ENCODE measurements at regions not wholly inside any gene's neighbourhood (a gene's known extent, or its start where the extent isn't known, plus 50 kb on each side); places are given as distances from the start of the nearest gene placed in this dataset.
"Not testable (repeated sequence)": the region's sequence is repeated elsewhere in the genome, so short reads cannot be mapped to it uniquely, and the experiment has no call there.

- no peak for DNase-seq
These were observed 168.0 kb downstream of the DKK1 start for GRCh38 chr10:52481986-52482555.

- no peak for DNase-seq
These were observed 169.5 kb downstream of the DKK1 start for GRCh38 chr10:52483587-52483986.

- DNase-seq, result no peak
These were observed 170.4 kb downstream of the DKK1 start for GRCh38 chr10:52484206-52485065.

GRCh38 chr10:52485462-52485861, 171.4 kb downstream of the DKK1 start:
- no peak for DNase-seq

GRCh38 chr10:52486840-52487611, 172.9 kb downstream of the DKK1 start:
- DNase-seq, result peak in 1 of 4 experiments; percentile 18

GRCh38 chr10:52488606-52489485, 174.8 kb downstream of the DKK1 start:
- peak in 3 of 4 experiments; percentile 23 to 61 (median 47) for DNase-seq

- no peak for DNase-seq
These were observed 177.3 kb downstream of the DKK1 start for GRCh38 chr10:52491246-52491995.

- DNase-seq, result no peak
These were observed 185.2 kb downstream of the DKK1 start for GRCh38 chr10:52499281-52499680.

- no peak for DNase-seq
These were observed 186.4 kb downstream of the DKK1 start for GRCh38 chr10:52500476-52500875.

- no peak for DNase-seq
These were observed 188.2 kb downstream of the DKK1 start for GRCh38 chr10:52502237-52502636.

- not testable (repeated sequence) for DNase-seq
These were observed 191.3 kb downstream of the DKK1 start for GRCh38 chr10:52505341-52505740.

- no peak for DNase-seq
These were observed 200.4 kb downstream of the DKK1 start for GRCh38 chr10:52514481-52514880.

- DNase-seq, result no peak
These were observed 202.9 kb downstream of the DKK1 start for GRCh38 chr10:52517012-52517411.

GRCh38 chr10:52523696-52524095, 209.6 kb downstream of the DKK1 start:
- DNase-seq, result no peak

GRCh38 chr10:52525761-52526160, 211.7 kb downstream of the DKK1 start:
- DNase-seq, result no peak

- no peak for DNase-seq
These were observed 212.3 kb downstream of the DKK1 start for GRCh38 chr10:52526251-52526823.

GRCh38 chr10:52532650-52533290, 218.7 kb downstream of the DKK1 start:
- no peak for DNase-seq

- DNase-seq, result no peak
These were observed 219.9 kb downstream of the DKK1 start for GRCh38 chr10:52533986-52534385.

- DNase-seq, result no peak
These were observed 225.4 kb downstream of the DKK1 start for GRCh38 chr10:52539463-52539862.

GRCh38 chr10:52540479-52540984, 226.5 kb downstream of the DKK1 start:
- no peak for DNase-seq
